CD4-positive, alpha-beta T cell treated with Interleukin-17A for 1 hour (primary cell): ENCODE measurements at regions not wholly inside any gene's neighbourhood (a gene's known extent, or its start where the extent isn't known, plus 50 kb on each side); places are given as distances from the start of the nearest gene placed in this dataset.
"Not testable (repeated sequence)": the region's sequence is repeated elsewhere in the genome, so short reads cannot be mapped to it uniquely, and the experiment has no call there.

Experiments used
- DNase-seq: peaks from one replicate; pipeline ENCODE4 v3.0.0-alpha.2; 2020

DNA sequence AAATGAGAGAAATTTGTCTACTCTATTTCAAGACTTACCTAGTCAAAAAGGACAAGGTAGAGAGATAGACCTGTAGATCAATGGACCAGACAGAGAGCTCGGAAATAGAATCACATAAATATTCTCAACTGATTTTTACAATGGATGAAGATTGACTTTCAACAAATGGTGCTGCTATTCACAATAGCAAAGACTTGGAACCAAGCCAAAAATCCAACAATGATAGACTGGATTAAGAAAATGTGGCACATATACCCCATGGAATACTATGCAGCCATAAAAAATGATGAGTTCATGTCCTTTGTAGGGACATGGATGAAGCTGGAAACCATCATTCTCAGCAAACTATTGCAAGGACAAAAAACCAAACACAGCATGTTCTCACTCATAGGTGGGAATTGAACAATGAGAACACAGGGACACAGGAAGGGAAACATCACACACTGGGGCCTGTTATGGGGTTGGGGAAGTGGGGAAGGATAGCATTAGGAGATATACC is 1128.2 kb downstream of the UQCRFS1 start:
- not testable (repeated sequence) for DNase-seq

DNA sequence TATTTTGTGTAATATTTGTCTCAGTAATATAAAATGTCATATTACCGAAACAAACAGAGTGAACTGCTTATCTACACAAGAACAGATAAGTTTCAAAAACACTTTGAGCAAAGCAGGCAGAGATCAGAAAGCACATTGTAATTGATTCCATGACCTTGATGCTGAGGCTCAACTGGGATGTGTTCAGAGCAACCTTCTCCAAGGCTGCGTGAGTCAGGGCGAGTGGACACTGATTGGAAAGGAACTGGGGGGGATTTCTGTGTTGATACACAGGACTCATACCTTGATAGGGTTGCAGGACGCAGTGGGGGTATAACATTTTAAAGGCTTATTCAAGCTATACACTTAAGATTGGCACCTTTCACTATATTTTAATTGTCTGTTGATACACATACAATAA is 1136.3 kb downstream of the UQCRFS1 start:
- DNase-seq, result no peak

- DNase-seq, result no peak
Observed at GRCh38 chr19:28075229-28075628, 1137.7 kb downstream of the UQCRFS1 start.

DNA sequence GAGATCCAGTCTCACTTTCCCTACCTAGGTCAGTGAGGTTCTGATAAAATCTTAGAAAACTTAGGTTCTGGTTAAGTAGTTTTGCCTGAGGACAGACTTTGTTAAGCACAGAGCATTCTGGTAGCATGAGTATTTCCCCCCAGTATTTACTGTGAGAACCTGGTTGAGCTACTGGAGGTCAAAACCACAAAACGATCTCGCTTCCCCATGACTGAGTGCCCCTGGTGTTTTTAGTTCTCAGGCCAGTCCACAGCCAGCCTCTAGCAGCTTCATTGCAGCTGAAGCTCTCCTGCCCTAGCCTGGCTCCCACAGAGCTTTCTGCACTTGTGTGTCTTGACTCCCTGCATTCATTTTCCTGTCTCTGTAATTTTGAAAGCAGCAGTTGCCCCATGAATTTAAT is 1138.2 kb downstream of the UQCRFS1 start:
- no peak for DNase-seq

GRCh38 chr19:28067882-28068281 is 1145.1 kb downstream of the UQCRFS1 start:
- DNase-seq, result no peak

GRCh38 chr19:28066988-28067387 is 1146.0 kb downstream of the UQCRFS1 start:
- no peak for DNase-seq

DNA sequence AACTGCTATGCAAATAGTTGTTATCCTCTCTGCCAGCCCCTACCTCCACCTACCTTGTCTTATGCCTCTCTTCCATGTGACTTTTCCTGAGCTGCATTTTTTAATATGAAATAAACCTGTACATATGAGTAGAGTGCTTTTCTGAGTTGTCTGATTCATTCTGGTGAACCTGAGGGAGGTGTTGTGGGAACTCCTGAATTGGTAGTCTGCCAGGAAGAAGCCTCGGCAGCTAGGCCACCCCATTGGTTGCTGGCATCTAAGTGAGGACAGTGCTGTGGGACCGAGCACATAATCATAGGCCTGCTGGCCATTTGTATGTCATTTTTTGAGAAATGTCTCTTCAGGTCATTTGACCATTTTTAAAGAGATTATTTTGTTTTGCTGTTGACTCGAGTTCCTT is 1146.8 kb downstream of the UQCRFS1 start:
- DNase-seq, result no peak

DNA sequence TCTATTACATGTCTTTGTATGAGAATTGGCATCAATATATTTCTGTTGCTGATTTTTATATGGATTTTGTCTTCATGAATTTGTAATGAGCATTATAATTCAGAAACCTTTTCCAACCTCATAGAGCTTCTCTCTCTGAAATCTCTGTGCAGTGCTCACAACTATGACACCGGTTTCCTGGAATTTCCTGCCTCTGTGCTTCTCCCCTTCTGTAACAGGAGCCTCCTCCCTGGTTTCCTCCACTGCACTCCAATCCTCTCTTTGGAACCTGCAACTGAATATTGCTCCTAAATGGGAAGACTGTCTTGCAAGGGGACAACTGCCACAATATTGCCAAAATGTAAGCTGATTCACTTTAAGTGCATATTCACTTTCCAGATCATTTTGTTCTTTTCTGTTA is 1147.9 kb downstream of the UQCRFS1 start:
- no peak for DNase-seq

DNA sequence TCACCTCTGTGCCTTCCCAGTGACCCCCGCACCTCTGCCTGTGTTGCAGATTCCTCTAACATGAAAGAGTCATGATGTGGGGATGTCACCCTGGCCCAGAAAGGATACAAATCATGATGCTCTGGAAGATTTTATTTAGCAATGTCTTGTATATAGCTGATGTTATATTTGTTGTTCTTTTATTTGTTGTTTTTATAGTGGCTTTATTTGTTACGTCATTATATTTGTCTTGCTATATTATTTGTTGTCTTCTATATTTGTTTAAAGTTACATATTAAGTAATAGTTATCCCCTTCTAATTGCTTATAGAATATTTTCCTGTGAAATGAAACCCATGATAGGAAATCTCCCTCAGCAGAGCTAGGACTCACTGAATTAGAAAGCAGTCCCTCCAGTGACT is 1149.2 kb downstream of the UQCRFS1 start:
- no peak for DNase-seq

- no peak for DNase-seq
Observed at GRCh38 chr19:28061111-28061510, 1151.8 kb downstream of the UQCRFS1 start.

DNA sequence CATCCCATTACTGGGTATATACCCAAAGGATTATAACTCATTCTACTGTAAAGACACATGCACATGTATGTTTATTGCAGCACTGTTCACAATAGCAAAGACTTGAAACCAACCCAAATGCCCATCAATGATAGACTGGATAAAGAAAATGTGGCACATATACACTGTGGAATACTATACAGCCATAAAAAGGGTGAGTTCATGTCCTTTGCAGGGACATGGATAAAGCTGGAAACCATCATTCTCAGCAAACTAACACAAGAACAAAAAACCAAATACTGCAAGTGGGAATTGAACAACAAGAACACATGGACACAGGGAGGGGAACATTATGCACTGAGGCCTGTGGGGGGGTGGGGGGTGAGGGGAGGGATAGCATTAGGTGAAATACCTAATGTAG is 1155.9 kb downstream of the UQCRFS1 start:
- DNase-seq, result not testable (repeated sequence)

DNA sequence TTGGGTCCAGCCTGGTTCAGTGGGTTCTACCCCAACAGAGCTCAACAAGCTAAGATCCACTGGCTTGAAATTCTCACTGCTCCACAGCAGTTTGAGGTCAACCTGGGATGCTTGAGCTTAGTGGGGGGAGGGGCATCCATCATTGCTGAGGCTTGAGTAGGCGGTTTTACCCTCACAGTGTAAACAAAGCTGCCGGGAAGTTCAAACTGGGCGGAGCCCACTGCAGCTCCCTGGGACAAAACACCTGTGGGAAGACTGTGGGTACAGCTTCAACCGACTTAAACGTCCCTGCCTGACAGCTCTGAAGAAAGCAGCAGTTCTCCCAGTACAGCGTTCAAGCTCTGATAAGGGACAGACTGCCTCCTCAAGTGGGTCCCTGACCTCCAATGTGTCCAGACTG is 1161.9 kb downstream of the UQCRFS1 start:
- DNase-seq, result no peak

DNA sequence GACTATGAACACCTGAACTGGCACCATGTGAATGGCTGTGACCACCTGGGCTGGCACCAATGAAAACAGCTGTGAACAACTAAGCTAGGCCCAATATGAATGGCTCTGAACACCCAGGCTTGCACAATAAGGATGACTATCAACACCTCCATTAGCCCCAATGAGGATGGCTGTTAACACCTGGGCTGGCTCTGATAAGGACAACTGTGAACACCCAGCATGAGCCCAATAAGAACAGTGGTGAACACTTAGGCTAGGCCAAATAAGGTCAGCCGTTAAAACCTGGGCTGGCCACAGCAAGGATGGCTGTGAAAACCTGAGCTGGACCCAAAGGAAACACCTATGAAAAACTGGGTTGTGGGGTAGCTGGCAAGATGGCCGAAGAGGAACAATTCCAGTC is 1163.1 kb downstream of the UQCRFS1 start:
- no peak for DNase-seq

DNA sequence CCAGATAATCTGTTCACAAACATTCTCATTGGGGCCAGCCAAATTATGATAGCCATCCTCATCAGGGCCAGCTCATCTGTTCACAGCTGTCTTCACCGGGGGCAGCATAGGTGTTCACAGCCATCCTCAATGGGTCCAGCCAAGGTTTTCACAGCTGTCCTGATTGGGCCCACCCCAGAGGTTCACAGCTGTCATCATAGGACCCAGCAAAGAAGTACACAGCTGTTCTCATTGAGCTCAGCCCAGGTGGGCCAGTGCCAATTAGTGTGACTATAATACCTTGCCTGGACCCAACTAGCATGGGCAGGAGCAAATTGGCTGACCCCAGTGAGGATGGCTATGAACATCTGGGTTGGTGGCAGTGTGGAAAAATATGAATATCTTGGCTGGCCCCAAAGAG is 1166.0 kb downstream of the UQCRFS1 start:
- no peak for DNase-seq

- no peak for DNase-seq
Observed at GRCh38 chr19:28045621-28046020, 1167.3 kb downstream of the UQCRFS1 start.

- no peak for DNase-seq
Observed at GRCh38 chr19:28044477-28044876, 1168.5 kb downstream of the UQCRFS1 start.

DNA sequence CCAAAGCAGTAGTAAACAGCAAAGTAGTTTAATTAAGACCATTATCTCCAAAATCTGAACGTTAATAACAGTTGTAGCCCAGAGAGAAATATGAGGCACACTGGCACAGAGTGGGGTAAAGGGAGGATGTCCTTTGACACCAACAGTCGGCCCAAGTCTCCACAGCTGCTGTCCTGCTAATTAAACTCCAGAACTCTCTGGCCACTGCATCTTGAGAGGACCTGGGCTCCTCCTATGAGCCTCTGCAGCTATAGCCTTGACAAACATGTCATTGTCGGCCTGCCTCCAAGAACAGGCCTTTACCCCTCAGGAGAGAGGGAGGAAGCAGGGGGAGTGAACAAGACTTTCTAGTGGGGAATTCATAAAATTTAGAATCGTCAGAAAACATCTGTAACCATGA is 1170.4 kb downstream of the UQCRFS1 start:
- DNase-seq, result no peak

DNA sequence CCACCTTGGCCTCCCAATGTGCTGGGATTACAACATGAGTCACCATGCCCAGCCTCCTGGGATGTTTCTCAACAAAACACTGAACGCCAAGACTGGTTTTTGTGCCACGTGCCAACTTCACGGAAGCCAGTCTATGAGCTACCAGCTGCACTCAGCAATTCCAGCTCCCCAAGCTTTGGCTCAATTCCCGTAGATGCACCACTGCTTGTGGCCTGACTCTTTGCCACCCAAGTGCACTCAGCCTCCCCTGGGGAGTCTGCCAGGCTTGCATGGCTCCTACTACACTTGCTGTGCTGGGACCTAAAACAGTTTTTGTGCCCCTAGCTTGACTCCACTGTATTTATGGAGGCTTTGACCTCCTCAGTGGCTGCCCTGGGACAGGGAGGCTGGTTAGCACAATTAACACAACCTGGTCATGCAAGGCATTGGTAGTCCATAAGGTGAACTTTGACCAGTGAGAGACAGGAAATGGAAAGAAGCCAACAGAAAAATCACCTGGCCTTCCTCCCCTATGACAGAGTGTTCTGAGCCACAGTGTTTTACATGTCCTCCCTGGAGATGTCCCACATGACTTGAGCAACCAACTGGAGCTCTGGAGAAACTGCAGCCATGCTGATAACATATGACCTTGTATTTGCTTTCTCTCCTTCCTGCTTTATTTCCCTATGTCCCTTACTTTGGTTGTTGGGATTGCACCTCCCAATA is 1173.1 kb downstream of the UQCRFS1 start:
- DNase-seq, result no peak

GRCh38 chr19:28037186-28037585 is 1175.8 kb downstream of the UQCRFS1 start:
- DNase-seq, result no peak

DNA sequence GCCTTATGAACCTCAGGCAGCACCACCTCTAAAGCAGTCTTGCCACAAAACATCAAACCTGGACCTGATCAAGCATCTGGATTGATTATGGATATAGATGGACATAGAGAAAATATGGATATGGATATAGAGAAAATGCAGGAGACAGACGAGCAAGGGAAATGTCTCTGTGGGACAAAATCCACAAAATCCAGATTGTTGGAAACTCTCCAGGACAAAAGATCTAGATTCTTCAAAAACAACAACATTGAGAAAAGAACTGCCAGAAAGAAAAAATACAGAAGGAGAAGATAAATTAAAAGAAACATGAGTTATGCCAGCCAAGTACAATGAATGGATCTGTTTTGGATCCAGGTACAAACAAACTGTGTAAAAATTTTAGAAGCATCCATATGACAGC is 1176.5 kb downstream of the UQCRFS1 start:
- DNase-seq, result no peak

DNA sequence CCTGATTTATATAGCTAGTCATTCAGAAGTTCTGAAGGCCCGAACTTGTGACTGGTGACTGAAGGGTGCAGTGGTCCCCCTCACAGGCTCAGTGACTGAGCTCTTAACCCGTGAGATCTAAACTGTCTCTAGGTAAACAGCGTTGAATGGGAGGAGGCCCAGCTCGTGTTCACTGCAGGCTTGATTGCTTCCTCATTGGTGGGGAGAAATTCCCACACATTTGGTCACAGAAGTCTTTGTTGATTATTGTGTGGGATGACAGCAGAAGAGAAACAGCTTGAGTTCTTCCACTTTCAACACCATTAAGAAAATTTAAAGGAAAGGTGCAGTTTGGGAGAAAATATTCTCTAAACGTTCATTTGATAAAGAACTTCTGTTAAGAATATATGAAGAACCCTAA is 1178.0 kb downstream of the UQCRFS1 start:
- no peak for DNase-seq

- DNase-seq, result no peak
Observed at GRCh38 chr19:28028881-28029444, 1184.0 kb downstream of the UQCRFS1 start.

DNA sequence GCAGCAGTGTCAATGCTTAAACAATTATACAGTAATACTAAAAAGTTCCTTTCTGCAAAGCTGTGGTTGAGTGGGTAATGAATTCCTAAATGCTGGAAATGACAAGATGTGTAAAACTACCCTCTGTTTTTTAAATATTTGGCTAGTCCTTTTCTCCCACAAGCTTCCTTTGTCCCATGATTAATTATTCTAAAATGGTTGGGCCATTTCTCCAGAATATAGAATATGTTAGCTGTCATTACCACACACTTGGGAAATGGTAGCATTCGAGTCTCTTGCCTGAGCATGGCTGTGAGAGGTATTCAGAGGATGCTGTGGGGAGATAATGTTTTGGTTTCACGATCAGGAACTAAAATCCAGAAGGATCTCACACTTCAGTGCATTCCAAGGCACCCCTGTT is 1185.8 kb downstream of the UQCRFS1 start:
- DNase-seq, result no peak

- DNase-seq, result no peak
Observed at GRCh38 chr19:28026636-28027035, 1186.3 kb downstream of the UQCRFS1 start.

- no peak for DNase-seq
Observed at GRCh38 chr19:28024920-28025319, 1188.0 kb downstream of the UQCRFS1 start.
